ENCODE measurements at regions not wholly inside any gene's neighbourhood (a gene's known extent, or its start where the extent isn't known, plus 50 kb on each side); places are given as distances from the start of the nearest gene placed in this dataset.

DNA sequence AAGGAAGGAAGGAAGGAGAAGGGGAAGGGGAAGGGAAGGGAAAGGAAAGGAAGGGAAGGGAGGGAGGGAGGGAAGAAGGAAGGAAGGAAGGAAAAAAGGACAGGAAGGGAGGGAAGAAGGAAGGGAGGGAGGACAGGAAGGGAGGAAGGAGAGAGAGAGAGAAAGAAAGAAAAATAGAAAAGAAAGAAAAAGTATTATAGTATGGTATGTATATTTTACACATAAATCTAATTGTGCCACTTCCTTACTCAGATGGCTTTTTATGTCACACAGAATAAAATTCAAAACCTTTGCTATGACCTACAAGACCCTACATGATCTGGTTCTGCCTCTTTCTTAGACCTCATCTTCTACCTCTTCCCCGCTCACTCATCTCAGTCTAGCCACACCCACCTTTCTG lies 1016.9 kb upstream of the AUTS2 start:
- no peaks in the 10 kb centered on the region for H3K79me2 ChIP-seq
- TF ChIP-seq, protein P1, sequence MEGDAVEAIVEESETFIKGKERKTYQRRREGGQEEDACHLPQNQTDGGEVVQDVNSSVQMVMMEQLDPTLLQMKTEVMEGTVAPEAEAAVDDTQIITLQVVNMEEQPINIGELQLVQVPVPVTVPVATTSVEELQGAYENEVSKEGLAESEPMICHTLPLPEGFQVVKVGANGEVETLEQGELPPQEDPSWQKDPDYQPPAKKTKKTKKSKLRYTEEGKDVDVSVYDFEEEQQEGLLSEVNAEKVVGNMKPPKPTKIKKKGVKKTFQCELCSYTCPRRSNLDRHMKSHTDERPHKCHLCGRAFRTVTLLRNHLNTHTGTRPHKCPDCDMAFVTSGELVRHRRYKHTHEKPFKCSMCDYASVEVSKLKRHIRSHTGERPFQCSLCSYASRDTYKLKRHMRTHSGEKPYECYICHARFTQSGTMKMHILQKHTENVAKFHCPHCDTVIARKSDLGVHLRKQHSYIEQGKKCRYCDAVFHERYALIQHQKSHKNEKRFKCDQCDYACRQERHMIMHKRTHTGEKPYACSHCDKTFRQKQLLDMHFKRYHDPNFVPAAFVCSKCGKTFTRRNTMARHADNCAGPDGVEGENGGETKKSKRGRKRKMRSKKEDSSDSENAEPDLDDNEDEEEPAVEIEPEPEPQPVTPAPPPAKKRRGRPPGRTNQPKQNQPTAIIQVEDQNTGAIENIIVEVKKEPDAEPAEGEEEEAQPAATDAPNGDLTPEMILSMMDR (IDR thresholded peaks at IDR 0.05) = no peak
- H3K4me3 ChIP-seq (ENCODE audit: low read depth, low read length) = no peak overlapping the region
- H2AFZ ChIP-seq = no peak overlapping the region
- H3K27me3 ChIP-seq (ENCODE audit: control insufficient read depth, insufficient read depth, low read length) = no peaks in the 10 kb centered on the region
- no peaks in the 10 kb centered on the region for H3K4me1 ChIP-seq
- no peaks in the 10 kb centered on the region for H3K36me3 ChIP-seq (ENCODE audit: control insufficient read depth, insufficient read depth, low read length)
- no peak overlapping the region for H3K4me2 ChIP-seq (ENCODE audit: low read length)
- no peaks in the 10 kb centered on the region for H3K9me3 ChIP-seq (ENCODE audit: control insufficient read depth, low read length)
- H3K27ac ChIP-seq = no peak overlapping the region
- H3K9ac ChIP-seq = no peak overlapping the region

DNA sequence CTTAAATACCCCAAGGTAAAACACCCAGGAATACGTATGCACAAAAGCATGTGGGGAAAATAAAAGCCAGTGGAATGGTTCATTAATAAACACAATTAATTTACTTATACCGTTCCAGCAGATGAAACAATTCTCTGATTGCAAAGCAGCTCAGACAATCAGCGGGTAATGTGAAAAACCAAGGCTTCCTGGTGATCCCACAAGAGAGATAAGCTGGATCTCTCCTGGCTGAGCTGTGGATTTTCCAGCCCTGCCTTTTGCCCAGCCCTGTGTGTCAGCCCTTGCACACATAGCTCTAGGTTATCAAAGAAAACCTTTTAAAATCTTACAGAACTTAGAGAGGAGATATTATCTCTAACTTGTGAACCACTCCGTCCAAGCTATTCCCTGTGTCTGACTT lies 1010.7 kb upstream of the AUTS2 start:
- H3K4me1 ChIP-seq = no peaks in the 10 kb centered on the region
- no peak overlapping the region for H3K4me2 ChIP-seq (ENCODE audit: low read length)
- no peaks in the 10 kb centered on the region for H3K79me2 ChIP-seq
- H3K9ac ChIP-seq = no peak overlapping the region
- no peak overlapping the region for H3K27ac ChIP-seq
- no peaks in the 10 kb centered on the region for H3K27me3 ChIP-seq (ENCODE audit: control insufficient read depth, insufficient read depth, low read length)
- H3K4me3 ChIP-seq (ENCODE audit: low read depth, low read length) = no peak overlapping the region
- H2AFZ ChIP-seq = no peak overlapping the region
- TF ChIP-seq, protein P1 (IDR thresholded peaks at IDR 0.05) = no peak
- no peaks in the 10 kb centered on the region for H3K9me3 ChIP-seq (ENCODE audit: control insufficient read depth, low read length)
- no peaks in the 10 kb centered on the region for H3K36me3 ChIP-seq (ENCODE audit: control insufficient read depth, insufficient read depth, low read length)

DNA sequence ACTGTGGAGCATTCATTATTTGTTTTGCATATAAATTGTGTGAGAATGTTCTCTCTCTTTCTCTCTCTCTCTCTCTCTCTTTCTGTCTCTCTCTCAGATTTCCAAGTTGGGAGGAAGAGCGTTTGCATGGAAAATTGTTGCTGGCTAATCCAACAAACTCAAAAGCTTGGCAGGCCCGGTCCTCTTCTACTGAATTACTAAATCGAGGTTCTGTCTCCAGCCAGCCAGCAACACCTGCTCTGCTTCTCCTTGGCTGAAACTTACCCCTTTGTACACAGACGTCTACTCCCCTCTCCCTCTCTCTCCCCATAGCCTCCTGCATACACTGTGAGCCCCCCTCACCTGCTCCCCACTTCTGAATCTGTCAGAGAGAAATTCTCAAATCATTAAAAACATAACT lies 996.4 kb upstream of the AUTS2 start:
- no peaks in the 10 kb centered on the region for H3K79me2 ChIP-seq
- TF ChIP-seq, protein P1 (IDR thresholded peaks at IDR 0.05) = no peak
- no peak overlapping the region for H3K4me2 ChIP-seq (ENCODE audit: low read length)
- H3K9ac ChIP-seq = no peak overlapping the region
- H3K4me3 ChIP-seq (ENCODE audit: low read depth, low read length) = no peak overlapping the region
- no peaks in the 10 kb centered on the region for H3K36me3 ChIP-seq (ENCODE audit: control insufficient read depth, insufficient read depth, low read length)
- no peaks in the 10 kb centered on the region for H3K4me1 ChIP-seq
- H3K27me3 ChIP-seq (ENCODE audit: control insufficient read depth, insufficient read depth, low read length) = no peaks in the 10 kb centered on the region
- H3K27ac ChIP-seq = no peak overlapping the region
- H3K9me3 ChIP-seq (ENCODE audit: control insufficient read depth, low read length) = no peaks in the 10 kb centered on the region
- no peak overlapping the region for H2AFZ ChIP-seq

GRCh38 chr7:68604541-68604940 lies 993.7 kb upstream of the AUTS2 start:
- H2AFZ ChIP-seq = no peak overlapping the region
- no peaks in the 10 kb centered on the region for H3K4me1 ChIP-seq
- no peak overlapping the region for H3K4me2 ChIP-seq (ENCODE audit: low read length)
- H3K9me3 ChIP-seq (ENCODE audit: control insufficient read depth, low read length) = peaks cover 4% of the 10 kb centered on the region
- no peaks in the 10 kb centered on the region for H3K79me2 ChIP-seq
- no peak overlapping the region for H3K9ac ChIP-seq
- no peaks in the 10 kb centered on the region for H3K27me3 ChIP-seq (ENCODE audit: control insufficient read depth, insufficient read depth, low read length)
- H3K27ac ChIP-seq = no peak overlapping the region
- TF ChIP-seq, protein P1 (IDR thresholded peaks at IDR 0.05) = no peak
- no peaks in the 10 kb centered on the region for H3K36me3 ChIP-seq (ENCODE audit: control insufficient read depth, insufficient read depth, low read length)
- H3K4me3 ChIP-seq (ENCODE audit: low read depth, low read length) = no peak overlapping the region

DNA sequence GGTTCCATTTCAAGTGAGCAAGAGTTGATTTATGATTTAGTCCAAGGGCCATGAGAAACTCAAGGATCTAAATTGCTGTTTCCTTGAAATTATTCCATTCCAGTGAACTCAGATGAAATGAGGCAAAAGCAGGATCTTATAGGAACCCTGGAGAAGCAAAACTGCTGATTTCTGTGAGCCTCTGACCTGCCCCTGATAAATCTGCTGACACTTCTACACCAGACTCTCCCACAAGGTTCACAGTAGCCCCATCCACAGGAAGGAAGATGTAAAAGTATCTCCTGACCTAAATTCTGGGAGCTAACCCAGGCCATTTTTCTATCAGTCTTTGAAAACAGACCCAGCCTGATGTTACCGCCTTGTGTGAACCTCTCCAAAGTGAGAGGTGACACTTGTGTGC lies 987.6 kb upstream of the AUTS2 start:
- H3K36me3 ChIP-seq (ENCODE audit: control insufficient read depth, insufficient read depth, low read length) = no peaks in the 10 kb centered on the region
- H2AFZ ChIP-seq = no peak overlapping the region
- TF ChIP-seq, protein P1 (IDR thresholded peaks at IDR 0.05) = no peak
- no peak overlapping the region for H3K4me3 ChIP-seq (ENCODE audit: low read depth, low read length)
- H3K9ac ChIP-seq = no peak overlapping the region
- peaks cover 4% of the 10 kb centered on the region for H3K9me3 ChIP-seq (ENCODE audit: control insufficient read depth, low read length)
- H3K27ac ChIP-seq = no peak overlapping the region
- no peaks in the 10 kb centered on the region for H3K27me3 ChIP-seq (ENCODE audit: control insufficient read depth, insufficient read depth, low read length)
- H3K79me2 ChIP-seq = no peaks in the 10 kb centered on the region
- H3K4me1 ChIP-seq = no peaks in the 10 kb centered on the region
- H3K4me2 ChIP-seq (ENCODE audit: low read length) = no peak overlapping the region
